ENCODE measurements at regions not wholly inside any gene's neighbourhood (a gene's known extent, or its start where the extent isn't known, plus 50 kb on each side); places are given as distances from the start of the nearest gene placed in this dataset.

GRCh38 chr18:39845106-39845505, 2109.9 kb upstream of the PIK3C3 start:
- H3K4me3 Mint-ChIP-seq: no peak overlapping the region
- Histone ChIP-seq H3K4me1 (ENCODE audit: control insufficient read depth, insufficient read depth, low read length) (peaks cover 5% of the 10 kb centered on the region), H3K9me3 (ENCODE audit: control insufficient read depth, insufficient read depth, low read length) (no peaks in the 10 kb centered on the region), H3K4me3 (ENCODE audit: low read length) (no peak overlapping the region), H3K36me3 (ENCODE audit: control insufficient read depth, insufficient read depth, low read length) (no peaks in the 10 kb centered on the region), H3K27me3 (ENCODE audit: control insufficient read depth, insufficient read depth, low read length) (no peaks in the 10 kb centered on the region), H3K27ac (ENCODE audit: low read length) (no peak overlapping the region)
- peaks cover 0 to 3% of the 10 kb centered on the region in 2 donors for H3K27me3 Mint-ChIP-seq (ENCODE audit: low read depth in 2 of 2)
- no peak overlapping the region for H3K27ac Mint-ChIP-seq
- H3K36me3 Mint-ChIP-seq: no peaks in the 10 kb centered on the region
- intact Hi-C loops (cut with micrococcal nuclease): no loop called here
- 64% methylated on average over 1 of the region's 2 CpGs for WGBS (ENCODE audit: insufficient coverage)
- H3K4me1 Mint-ChIP-seq: no peaks in the 10 kb centered on the region
- peaks cover 2 to 6% of the 10 kb centered on the region in 2 donors for H3K9me3 Mint-ChIP-seq
- ATAC-seq (no peak), DNase-seq (no peak)
- TF ChIP-seq, protein P1, sequence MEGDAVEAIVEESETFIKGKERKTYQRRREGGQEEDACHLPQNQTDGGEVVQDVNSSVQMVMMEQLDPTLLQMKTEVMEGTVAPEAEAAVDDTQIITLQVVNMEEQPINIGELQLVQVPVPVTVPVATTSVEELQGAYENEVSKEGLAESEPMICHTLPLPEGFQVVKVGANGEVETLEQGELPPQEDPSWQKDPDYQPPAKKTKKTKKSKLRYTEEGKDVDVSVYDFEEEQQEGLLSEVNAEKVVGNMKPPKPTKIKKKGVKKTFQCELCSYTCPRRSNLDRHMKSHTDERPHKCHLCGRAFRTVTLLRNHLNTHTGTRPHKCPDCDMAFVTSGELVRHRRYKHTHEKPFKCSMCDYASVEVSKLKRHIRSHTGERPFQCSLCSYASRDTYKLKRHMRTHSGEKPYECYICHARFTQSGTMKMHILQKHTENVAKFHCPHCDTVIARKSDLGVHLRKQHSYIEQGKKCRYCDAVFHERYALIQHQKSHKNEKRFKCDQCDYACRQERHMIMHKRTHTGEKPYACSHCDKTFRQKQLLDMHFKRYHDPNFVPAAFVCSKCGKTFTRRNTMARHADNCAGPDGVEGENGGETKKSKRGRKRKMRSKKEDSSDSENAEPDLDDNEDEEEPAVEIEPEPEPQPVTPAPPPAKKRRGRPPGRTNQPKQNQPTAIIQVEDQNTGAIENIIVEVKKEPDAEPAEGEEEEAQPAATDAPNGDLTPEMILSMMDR (IDR thresholded peaks at IDR 0.05): no peak

DNA sequence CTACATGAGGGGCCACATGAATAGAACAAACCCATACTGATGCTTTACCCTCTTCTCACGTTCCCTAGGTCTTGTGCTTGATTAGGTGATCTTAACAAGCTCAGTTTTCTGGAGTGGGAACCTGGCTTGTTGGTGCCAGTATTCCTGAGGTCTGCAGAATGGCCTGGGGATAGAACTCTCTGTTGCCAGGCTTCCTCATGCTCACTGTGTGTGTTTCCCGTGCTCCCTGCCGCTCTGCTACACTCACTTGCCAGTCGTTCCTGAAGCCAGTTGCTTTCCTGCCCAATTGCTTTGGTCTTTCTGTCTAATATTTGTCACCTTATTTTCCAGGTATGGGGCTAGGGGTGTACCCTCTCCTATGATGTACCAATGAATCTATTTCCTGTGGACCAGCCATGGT, 2111.5 kb upstream of the PIK3C3 start:
- TF ChIP-seq, protein P1 (IDR thresholded peaks at IDR 0.05): no peak
- DNase-seq (no peak), ATAC-seq (no peak)
- Histone ChIP-seq H3K4me1 (ENCODE audit: control insufficient read depth, insufficient read depth, low read length) (peaks cover 5% of the 10 kb centered on the region), H3K27ac (ENCODE audit: low read length) (no peak overlapping the region), H3K4me3 (ENCODE audit: low read length) (no peak overlapping the region), H3K36me3 (ENCODE audit: control insufficient read depth, insufficient read depth, low read length) (no peaks in the 10 kb centered on the region), H3K27me3 (ENCODE audit: control insufficient read depth, insufficient read depth, low read length) (no peaks in the 10 kb centered on the region), H3K9me3 (ENCODE audit: control insufficient read depth, insufficient read depth, low read length) (no peaks in the 10 kb centered on the region)
- H3K4me1 Mint-ChIP-seq: no peaks in the 10 kb centered on the region
- 70% methylated on average over 3 of the region's 4 CpGs for WGBS (ENCODE audit: insufficient coverage)
- H3K4me3 Mint-ChIP-seq: no peak overlapping the region
- peaks cover 0 to 3% of the 10 kb centered on the region in 2 donors for H3K27me3 Mint-ChIP-seq (ENCODE audit: low read depth in 2 of 2)
- intact Hi-C loops (cut with micrococcal nuclease): no loop called here
- no peaks in the 10 kb centered on the region for H3K36me3 Mint-ChIP-seq
- H3K27ac Mint-ChIP-seq: no peak overlapping the region
- peaks cover 6% of the 10 kb centered on the region in 2 donors for H3K9me3 Mint-ChIP-seq

- H3K36me3 ChIP-seq (ENCODE audit: control insufficient read depth, insufficient read depth, low read length): no peaks in the 10 kb centered on the region
- H3K4me3 Mint-ChIP-seq: no peak overlapping the region
- no peaks in the 10 kb centered on the region for H3K27me3 ChIP-seq (ENCODE audit: control insufficient read depth, insufficient read depth, low read length)
- no peaks in the 10 kb centered on the region for H3K4me1 Mint-ChIP-seq
- H3K27me3 Mint-ChIP-seq (ENCODE audit: low read depth in 2 of 2): peaks cover 0 to 3% of the 10 kb centered on the region in 2 donors
- peaks cover 6 to 10% of the 10 kb centered on the region in 2 donors for H3K9me3 Mint-ChIP-seq
- 70% methylated on average over 7 of the region's 9 CpGs for WGBS (ENCODE audit: insufficient coverage)
- H3K4me1 ChIP-seq (ENCODE audit: control insufficient read depth, insufficient read depth, low read length): peaks cover 5% of the 10 kb centered on the region
- intact Hi-C loops (cut with micrococcal nuclease): no loop called here
- H3K36me3 Mint-ChIP-seq: no peaks in the 10 kb centered on the region
- DNase-seq (no peak), ATAC-seq (no peak)
- H3K9me3 ChIP-seq (ENCODE audit: control insufficient read depth, insufficient read depth, low read length): no peaks in the 10 kb centered on the region
- TF ChIP-seq, protein P1 (IDR thresholded peaks at IDR 0.05): no peak
- no peak overlapping the region for H3K4me3 ChIP-seq (ENCODE audit: low read length)
- no peak overlapping the region for H3K27ac Mint-ChIP-seq
- H3K27ac ChIP-seq (ENCODE audit: low read length): no peak overlapping the region
Observed at GRCh38 chr18:39842366-39842914, 2112.6 kb upstream of the PIK3C3 start.
